GM18502 (cell line): ENCODE measurements at regions not wholly inside any gene's neighbourhood (a gene's known extent, or its start where the extent isn't known, plus 50 kb on each side); places are given as distances from the start of the nearest gene placed in this dataset.

Experiments
- ATAC-seq: cut with Tn5 transposase; IDR thresholded peaks from one replicate; pipeline ENCODE4 v1.9.1; 2021; ENCODE audit warnings: mild to moderate bottlenecking; ENCODE audit not compliant: unreplicated experiment, poor library complexity

- no peak for ATAC-seq
Observed at GRCh38 chr2:41884718-41885117, 163.1 kb upstream of the PKDCC start.

- ATAC-seq, result no peak
Observed at GRCh38 chr2:41886145-41886664, 161.6 kb upstream of the PKDCC start.

- ATAC-seq, result no peak
Observed at GRCh38 chr2:41886757-41887156, 161.1 kb upstream of the PKDCC start.

GRCh38 chr2:41890341-41890740 lies 157.5 kb upstream of the PKDCC start:
- ATAC-seq, result no peak

GRCh38 chr2:41892476-41892875 lies 155.3 kb upstream of the PKDCC start:
- ATAC-seq, result no peak

- no peak for ATAC-seq
Observed at GRCh38 chr2:41894563-41895333, 153.1 kb upstream of the PKDCC start.

- ATAC-seq, result no peak
Observed at GRCh38 chr2:41895334-41895664, 152.5 kb upstream of the PKDCC start.

GRCh38 chr2:41896186-41896846 lies 151.5 kb upstream of the PKDCC start:
- peak; percentile 92 for ATAC-seq

- ATAC-seq, result no peak
Observed at GRCh38 chr2:41899189-41899588, 148.6 kb upstream of the PKDCC start.

- ATAC-seq, result no peak
Observed at GRCh38 chr2:41900101-41900577, 147.7 kb upstream of the PKDCC start.

GRCh38 chr2:41902897-41903296 lies 144.9 kb upstream of the PKDCC start:
- ATAC-seq, result no peak

GRCh38 chr2:41903474-41904135 lies 144.2 kb upstream of the PKDCC start:
- no peak for ATAC-seq

GRCh38 chr2:41904459-41904858 lies 143.4 kb upstream of the PKDCC start:
- no peak for ATAC-seq

- no peak for ATAC-seq
Observed at GRCh38 chr2:41905597-41906337, 142.1 kb upstream of the PKDCC start.

GRCh38 chr2:41906338-41906725 lies 141.5 kb upstream of the PKDCC start:
- ATAC-seq, result no peak

- no peak for ATAC-seq
Observed at GRCh38 chr2:41907141-41907540, 140.7 kb upstream of the PKDCC start.

- peak; percentile 59 for ATAC-seq
Observed at GRCh38 chr2:41907771-41908207, 140.0 kb upstream of the PKDCC start.

- ATAC-seq, result no peak
Observed at GRCh38 chr2:41908349-41908748, 139.5 kb upstream of the PKDCC start.

- no peak for ATAC-seq
Observed at GRCh38 chr2:41909584-41909983, 138.2 kb upstream of the PKDCC start.

GRCh38 chr2:41910126-41910525 lies 137.7 kb upstream of the PKDCC start:
- no peak for ATAC-seq
